RWPE2 (cell line): ENCODE measurements at regions not wholly inside any gene's neighbourhood (a gene's known extent, or its start where the extent isn't known, plus 50 kb on each side); places are given as distances from the start of the nearest gene placed in this dataset.

Source experiments
- ATAC-seq: fragments of 200-7000 bp; cut with Tn5 transposase; 3 replicates; pipeline ENCODE4 v1.9.1; 2021; ENCODE audit warnings: low read depth
- DNase-seq: peaks from one replicate; pipeline ENCODE4 v3.0.0-alpha.2; 2020; ENCODE audit warnings: low spot score
- H3K27ac ChIP-seq: fragments of 450-650 bp; 2 replicates; pipeline ENCODE4 v1.5.1; 2017; ENCODE audit warnings: mild to moderate bottlenecking; ENCODE audit not compliant: poor library complexity, severe bottlenecking
- H3K27me3 ChIP-seq: fragments of 250-450 bp; sonication (Bioruptor Pico); 2 replicates; pipeline ENCODE4 v1.5.1; 2021; ENCODE audit warnings: mild to moderate bottlenecking, moderate library complexity; ENCODE audit not compliant: insufficient read depth, poor library complexity, severe bottlenecking
- H3K36me3 ChIP-seq: fragments of 250-450 bp; sonication (Bioruptor Pico); 2 replicates; pipeline ENCODE4 v1.5.1; 2020; ENCODE audit warnings: low read depth, mild to moderate bottlenecking, moderate library complexity
- H3K4me1 ChIP-seq: fragments of 250-450 bp; sonication (Bioruptor Pico); 2 replicates; pipeline ENCODE4 v1.5.1; 2021; ENCODE audit warnings: mild to moderate bottlenecking, moderate library complexity; ENCODE audit not compliant: insufficient read depth, poor library complexity, severe bottlenecking
- H3K4me3 ChIP-seq: fragments of 250-450 bp; sonication (Bioruptor Pico); 2 replicates; pipeline ENCODE4 v1.5.1; 2021; ENCODE audit warnings: mild to moderate bottlenecking, moderate library complexity; ENCODE audit not compliant: severe bottlenecking
- H3K9me3 ChIP-seq: fragments of 250-450 bp; sonication (Bioruptor Pico); 2 replicates; pipeline ENCODE4 v1.5.1; 2021; ENCODE audit warnings: mild to moderate bottlenecking, moderate library complexity; ENCODE audit not compliant: severe bottlenecking
- TF ChIP-seq, protein P1 (sequence below): fragments of 450-650 bp; IDR thresholded peaks from one replicate; pipeline ENCODE4 v1.5.1; 2017; ENCODE audit warnings: mild to moderate bottlenecking, moderate library complexity; ENCODE audit not compliant: poor library complexity, severe bottlenecking

DNA sequence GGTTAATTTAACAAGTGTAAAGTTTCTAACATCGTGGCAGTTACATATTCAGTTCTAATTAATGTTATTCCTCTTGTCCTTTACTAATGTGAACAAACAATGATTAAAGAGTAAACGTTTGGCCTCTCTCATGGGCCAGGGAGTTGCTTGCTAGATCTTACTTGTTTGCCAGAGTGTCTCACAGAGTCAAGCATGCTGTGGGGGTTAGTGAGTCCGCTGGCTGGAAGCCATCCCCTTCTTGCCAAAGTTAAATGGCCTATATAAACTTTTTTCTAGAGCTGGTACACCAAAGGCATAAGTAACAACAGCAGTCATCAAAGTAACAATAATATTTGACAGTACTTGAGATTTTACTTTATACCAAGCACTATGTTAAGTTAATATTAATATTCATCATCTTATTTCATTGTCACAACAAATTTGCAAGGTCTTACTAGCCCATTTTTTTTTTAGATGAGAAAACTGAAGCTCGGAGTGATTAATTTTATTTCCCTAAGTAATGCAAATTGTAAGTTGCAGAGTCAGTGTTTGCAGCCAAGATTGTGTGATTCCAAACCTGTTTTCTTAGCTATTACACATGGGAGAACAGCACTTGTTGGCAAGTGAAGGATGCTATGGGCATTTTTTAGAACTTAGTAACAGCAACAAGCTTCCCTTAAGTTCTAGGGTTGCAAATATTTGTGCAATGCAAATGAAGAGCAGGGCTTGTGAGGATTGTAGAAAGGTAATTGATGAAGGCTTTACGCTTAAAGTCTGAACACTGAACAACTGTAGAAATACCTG lies 224.5 kb downstream of the RFPL4B start:
- TF ChIP-seq, protein P1, sequence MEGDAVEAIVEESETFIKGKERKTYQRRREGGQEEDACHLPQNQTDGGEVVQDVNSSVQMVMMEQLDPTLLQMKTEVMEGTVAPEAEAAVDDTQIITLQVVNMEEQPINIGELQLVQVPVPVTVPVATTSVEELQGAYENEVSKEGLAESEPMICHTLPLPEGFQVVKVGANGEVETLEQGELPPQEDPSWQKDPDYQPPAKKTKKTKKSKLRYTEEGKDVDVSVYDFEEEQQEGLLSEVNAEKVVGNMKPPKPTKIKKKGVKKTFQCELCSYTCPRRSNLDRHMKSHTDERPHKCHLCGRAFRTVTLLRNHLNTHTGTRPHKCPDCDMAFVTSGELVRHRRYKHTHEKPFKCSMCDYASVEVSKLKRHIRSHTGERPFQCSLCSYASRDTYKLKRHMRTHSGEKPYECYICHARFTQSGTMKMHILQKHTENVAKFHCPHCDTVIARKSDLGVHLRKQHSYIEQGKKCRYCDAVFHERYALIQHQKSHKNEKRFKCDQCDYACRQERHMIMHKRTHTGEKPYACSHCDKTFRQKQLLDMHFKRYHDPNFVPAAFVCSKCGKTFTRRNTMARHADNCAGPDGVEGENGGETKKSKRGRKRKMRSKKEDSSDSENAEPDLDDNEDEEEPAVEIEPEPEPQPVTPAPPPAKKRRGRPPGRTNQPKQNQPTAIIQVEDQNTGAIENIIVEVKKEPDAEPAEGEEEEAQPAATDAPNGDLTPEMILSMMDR = no peak
- H3K4me1 ChIP-seq = no peaks in the 10 kb centered on the region
- H3K36me3 ChIP-seq = no peaks in the 10 kb centered on the region
- ATAC-seq (no peak), DNase-seq (no peak)
- no peak overlapping the region for H3K4me3 ChIP-seq
- no peak overlapping the region for H3K27ac ChIP-seq
- no peaks in the 10 kb centered on the region for H3K27me3 ChIP-seq
- H3K9me3 ChIP-seq = no peaks in the 10 kb centered on the region

GRCh38 chr6:112574190-112574589 lies 227.1 kb downstream of the RFPL4B start:
- TF ChIP-seq, protein P1 = no peak
- Histone ChIP-seq H3K4me3 (no peak overlapping the region), H3K36me3 (no peaks in the 10 kb centered on the region), H3K27ac (no peak overlapping the region), H3K4me1 (no peaks in the 10 kb centered on the region), H3K27me3 (no peaks in the 10 kb centered on the region), H3K9me3 (no peaks in the 10 kb centered on the region)
- DNase-seq (no peak), ATAC-seq (no peak)

GRCh38 chr6:112575309-112575834 lies 228.2 kb downstream of the RFPL4B start:
- Histone ChIP-seq H3K36me3 (no peaks in the 10 kb centered on the region), H3K4me1 (no peaks in the 10 kb centered on the region), H3K9me3 (no peaks in the 10 kb centered on the region), H3K4me3 (no peak overlapping the region), H3K27ac (no peak overlapping the region), H3K27me3 (no peaks in the 10 kb centered on the region)
- TF ChIP-seq, protein P1 = no peak
- no peak for DNase-seq
- ATAC-seq = no peak

GRCh38 chr6:112576423-112576822 lies 229.3 kb downstream of the RFPL4B start:
- DNase-seq (no peak), ATAC-seq (no peak)
- H3K27me3 ChIP-seq = no peaks in the 10 kb centered on the region
- TF ChIP-seq, protein P1 = no peak
- H3K36me3 ChIP-seq = no peaks in the 10 kb centered on the region
- H3K9me3 ChIP-seq = no peaks in the 10 kb centered on the region
- H3K27ac ChIP-seq = no peak overlapping the region
- no peaks in the 10 kb centered on the region for H3K4me1 ChIP-seq
- H3K4me3 ChIP-seq = no peak overlapping the region

- Histone ChIP-seq H3K4me3 (no peak overlapping the region), H3K9me3 (no peaks in the 10 kb centered on the region)
These were observed 232.5 kb downstream of the RFPL4B start for GRCh38 chr6:112579601-112580000.

More at GRCh38 chr6:112579601-112580000, 232.5 kb downstream of the RFPL4B start:
- Histone ChIP-seq H3K4me1 (no peaks in the 10 kb centered on the region), H3K36me3 (no peaks in the 10 kb centered on the region), H3K27me3 (no peaks in the 10 kb centered on the region), H3K27ac (no peak overlapping the region)
- ATAC-seq (no peak), DNase-seq (no peak)
- TF ChIP-seq, protein P1 = no peak
